ENCODE measurements at regions not wholly inside any gene's neighbourhood (a gene's known extent, or its start where the extent isn't known, plus 50 kb on each side); places are given as distances from the start of the nearest gene placed in this dataset.

- Mint-ChIP-seq H3K4me1 (ENCODE audit: unreplicated experiment) (no peaks in the 10 kb centered on the region), H3K9me3 (no peaks in the 10 kb centered on the region), H3K36me3 (no peaks in the 10 kb centered on the region), H3K4me3 (no peak overlapping the region), H3K27me3 (no peaks in the 10 kb centered on the region), H3K27ac (no peak overlapping the region)
- no peak for TF ChIP-seq CTCF (conservative IDR thresholded peaks at IDR 0.05)
- DNase-seq (ENCODE audit: extremely low spot score, unreplicated experiment): no peak
Measured at GRCh38 chr14:39948235-39948634, 516.0 kb upstream of the FBXO33 start.

GRCh38 chr14:39946807-39947206 lies 514.6 kb upstream of the FBXO33 start:
- no peak overlapping the region for H3K27ac Mint-ChIP-seq
- no peaks in the 10 kb centered on the region for H3K27me3 Mint-ChIP-seq
- no peaks in the 10 kb centered on the region for H3K9me3 Mint-ChIP-seq
- no peak for DNase-seq (ENCODE audit: extremely low spot score, unreplicated experiment)
- no peaks in the 10 kb centered on the region for H3K4me1 Mint-ChIP-seq (ENCODE audit: unreplicated experiment)
- TF ChIP-seq CTCF (conservative IDR thresholded peaks at IDR 0.05): no peak
- H3K4me3 Mint-ChIP-seq: no peak overlapping the region
- no peaks in the 10 kb centered on the region for H3K36me3 Mint-ChIP-seq

- Mint-ChIP-seq H3K36me3 (no peaks in the 10 kb centered on the region), H3K4me3 (no peak overlapping the region), H3K27ac (no peak overlapping the region), H3K4me1 (ENCODE audit: unreplicated experiment) (no peaks in the 10 kb centered on the region), H3K27me3 (no peaks in the 10 kb centered on the region), H3K9me3 (no peaks in the 10 kb centered on the region)
- no peak for TF ChIP-seq CTCF (conservative IDR thresholded peaks at IDR 0.05)
- no peak for DNase-seq (ENCODE audit: extremely low spot score, unreplicated experiment)
Measured at GRCh38 chr14:39939023-39939422, 506.8 kb upstream of the FBXO33 start.

GRCh38 chr14:39912192-39913100 lies 480.2 kb upstream of the FBXO33 start:
- Mint-ChIP-seq H3K9me3 (no peaks in the 10 kb centered on the region), H3K4me3 (no peak overlapping the region), H3K36me3 (no peaks in the 10 kb centered on the region), H3K4me1 (ENCODE audit: unreplicated experiment) (peaks cover 4% of the 10 kb centered on the region), H3K27ac (no peak overlapping the region), H3K27me3 (no peaks in the 10 kb centered on the region)
- TF ChIP-seq CTCF (conservative IDR thresholded peaks at IDR 0.05): no peak
- DNase-seq (ENCODE audit: extremely low spot score, unreplicated experiment): no peak

GRCh38 chr14:39897657-39898056 lies 465.4 kb upstream of the FBXO33 start:
- no peak overlapping the region for H3K27ac Mint-ChIP-seq

More at GRCh38 chr14:39897657-39898056, 465.4 kb upstream of the FBXO33 start:
- Mint-ChIP-seq H3K27me3 (no peaks in the 10 kb centered on the region), H3K36me3 (no peaks in the 10 kb centered on the region), H3K9me3 (peaks cover 5% of the 10 kb centered on the region), H3K4me3 (no peak overlapping the region), H3K4me1 (ENCODE audit: unreplicated experiment) (no peaks in the 10 kb centered on the region)
- TF ChIP-seq CTCF (conservative IDR thresholded peaks at IDR 0.05): no peak
- no peak for DNase-seq (ENCODE audit: extremely low spot score, unreplicated experiment)

Data from type B pancreatic cell (in vitro differentiated cells).